ENCODE measurements at regions not wholly inside any gene's neighbourhood (a gene's known extent, or its start where the extent isn't known, plus 50 kb on each side); places are given as distances from the start of the nearest gene placed in this dataset.
A peak's percentile ranks its signal among the peaks of the same experiment; 100 is the strongest.

DNA sequence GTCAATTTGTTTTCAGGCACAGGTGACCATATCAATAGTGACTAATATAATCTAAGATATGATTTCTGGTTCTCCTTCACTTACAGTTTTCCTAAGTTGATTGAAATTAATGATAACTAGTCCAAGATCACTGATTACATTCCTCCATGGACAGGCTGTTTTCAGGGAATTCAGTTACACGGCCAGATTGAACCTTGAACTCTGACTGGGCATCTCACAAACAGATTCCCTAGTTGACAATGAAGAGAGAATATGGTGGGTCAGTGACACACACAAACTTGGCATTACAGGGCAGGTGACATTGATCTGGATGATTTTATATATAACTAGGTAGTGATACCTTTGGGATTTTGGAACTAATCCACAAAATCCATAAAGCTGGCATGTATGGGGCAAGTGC is 110.2 kb upstream of the EGR2 start:
- no peak for DNase-seq

DNA sequence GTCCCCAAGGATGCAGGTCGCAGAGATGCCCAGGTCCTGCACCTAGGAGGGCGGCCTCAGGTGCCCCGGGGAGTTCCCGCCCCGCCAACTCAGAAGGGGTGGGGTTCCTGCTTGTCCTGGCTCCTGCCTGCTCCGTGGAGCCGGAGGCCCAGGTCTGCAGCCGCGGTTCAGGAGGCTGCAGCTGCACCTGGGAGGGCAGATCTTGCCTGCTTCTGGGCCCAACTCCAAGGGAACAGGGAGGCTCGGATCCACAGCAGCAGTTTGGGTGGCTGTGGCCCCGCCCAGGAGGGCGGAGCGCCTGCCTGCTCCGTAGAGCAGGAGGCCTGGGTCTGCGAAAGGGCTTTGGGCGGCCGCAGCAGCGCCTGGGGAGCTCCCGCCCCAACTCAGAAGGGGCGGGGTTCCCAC is 108.2 kb upstream of the EGR2 start:
- DNase-seq, result peak in 1 of 4 experiments; percentile 13

DNA sequence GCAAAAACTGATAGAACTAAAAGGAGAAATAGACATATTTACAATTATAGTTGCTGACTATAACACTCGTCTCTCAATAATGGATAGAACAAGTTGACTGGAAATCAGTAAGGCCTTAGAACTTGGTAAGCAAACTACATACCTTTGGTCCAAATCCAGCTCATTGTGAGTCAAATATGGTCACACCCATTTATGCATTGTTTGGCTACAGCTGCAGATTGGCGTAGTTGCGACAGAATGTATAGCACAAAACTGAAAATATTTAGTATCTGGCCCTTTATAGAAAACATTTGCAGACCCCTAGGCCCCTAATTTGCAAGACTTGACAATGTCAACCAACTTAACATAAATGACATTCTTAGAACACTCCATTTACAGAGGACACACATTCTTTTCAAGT is 103.6 kb upstream of the EGR2 start:
- no peak for DNase-seq

DNA sequence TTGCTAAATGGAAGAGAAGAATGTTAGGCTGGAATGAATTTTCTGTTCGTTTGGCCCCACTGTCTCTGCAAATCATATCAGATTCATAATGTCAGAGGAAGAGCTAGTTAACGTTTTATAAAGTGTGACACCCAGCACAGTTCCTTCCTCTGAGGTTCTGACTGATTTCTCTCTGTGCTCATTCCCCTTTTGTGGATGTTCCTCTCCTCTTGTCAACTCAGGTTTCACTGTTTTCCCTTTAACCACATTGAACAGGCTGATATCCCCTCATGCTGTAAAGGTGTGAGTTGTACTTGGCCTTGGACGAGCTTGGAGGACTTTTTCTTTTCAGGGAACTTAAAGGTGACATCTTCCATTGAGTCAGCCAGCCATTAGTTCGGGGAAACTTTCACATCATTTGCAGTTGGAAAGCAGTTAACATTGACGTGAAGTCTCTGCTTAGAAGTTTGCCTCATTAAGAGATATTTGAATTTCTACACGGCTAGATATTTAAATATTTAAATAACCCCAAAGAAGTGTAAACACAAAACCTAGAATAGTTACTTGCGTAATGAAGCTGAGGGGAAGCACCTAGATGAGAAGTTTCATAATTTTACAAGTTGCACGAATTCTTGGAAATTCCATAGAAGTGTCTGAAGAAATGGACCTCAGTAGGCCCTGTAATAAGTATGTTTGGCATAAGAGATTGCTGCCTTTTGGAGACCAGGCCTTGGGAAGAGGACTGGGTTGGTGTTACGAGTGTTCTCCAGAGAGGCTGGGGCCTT is 101.5 kb upstream of the EGR2 start:
- DNase-seq, result peak in 1 of 4 experiments; percentile 40

DNA sequence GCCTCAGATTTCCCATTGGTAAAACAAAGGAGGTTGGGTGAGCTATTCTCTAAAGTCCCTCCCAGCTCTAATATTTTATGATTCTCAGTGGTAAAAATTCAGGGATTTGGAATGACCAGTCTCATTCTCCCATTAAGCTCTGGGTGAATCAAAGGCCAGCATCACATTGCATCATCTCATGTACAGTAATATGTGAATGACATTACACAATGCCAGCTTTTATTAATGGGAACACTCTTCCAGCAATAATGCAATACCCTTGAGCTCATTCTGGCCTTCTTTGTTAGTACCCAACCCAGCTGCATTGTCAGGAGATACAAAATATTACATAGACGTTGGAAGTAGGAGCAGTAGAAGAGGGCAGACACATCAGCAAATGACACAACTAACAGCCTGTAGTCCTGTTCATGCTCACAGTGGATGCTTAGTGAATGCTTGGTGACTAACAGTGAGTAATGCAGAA is 100.0 kb upstream of the EGR2 start:
- peak in 3 of 4 experiments; percentile 6 to 48 (median 44) for DNase-seq

DNA sequence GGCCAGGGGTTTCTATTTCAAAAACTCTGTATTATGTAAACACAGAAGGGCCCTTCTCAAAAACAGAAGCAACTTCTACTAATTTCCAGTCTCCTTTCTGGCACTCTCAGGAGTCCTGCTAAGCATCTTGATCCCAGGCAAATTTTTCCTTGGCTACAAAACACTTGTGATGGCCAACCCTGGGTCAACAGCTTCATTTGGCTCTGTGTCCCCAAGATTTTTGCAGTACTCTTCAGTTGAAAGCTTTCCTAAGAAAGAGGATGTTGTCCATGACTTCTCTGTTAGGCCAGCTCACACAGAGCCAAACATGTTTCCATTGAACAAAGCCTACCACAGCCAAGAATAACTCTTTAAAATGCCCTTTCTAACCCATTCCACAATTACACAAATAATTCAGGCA is 99.0 kb upstream of the EGR2 start:
- DNase-seq, result no peak

DNA sequence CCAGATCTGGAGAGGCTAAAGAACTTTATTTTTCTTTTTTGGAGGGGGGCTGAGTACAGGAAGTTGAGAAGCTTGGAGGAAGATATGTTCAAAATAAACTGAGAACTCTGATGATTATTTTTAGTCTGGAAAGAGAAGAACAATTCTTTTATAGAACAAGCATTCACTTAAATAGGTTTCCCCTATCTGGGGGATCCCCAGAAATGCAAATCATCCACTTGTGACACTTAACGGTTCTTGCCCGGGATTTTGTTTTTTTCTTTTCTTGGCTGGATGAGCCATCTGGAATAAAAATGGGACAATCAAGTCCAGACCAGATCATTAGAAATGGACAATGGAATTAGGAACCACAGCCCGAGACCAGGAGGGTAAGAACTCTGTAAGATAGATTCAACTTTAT is 95.9 kb upstream of the EGR2 start:
- no peak for DNase-seq

DNA sequence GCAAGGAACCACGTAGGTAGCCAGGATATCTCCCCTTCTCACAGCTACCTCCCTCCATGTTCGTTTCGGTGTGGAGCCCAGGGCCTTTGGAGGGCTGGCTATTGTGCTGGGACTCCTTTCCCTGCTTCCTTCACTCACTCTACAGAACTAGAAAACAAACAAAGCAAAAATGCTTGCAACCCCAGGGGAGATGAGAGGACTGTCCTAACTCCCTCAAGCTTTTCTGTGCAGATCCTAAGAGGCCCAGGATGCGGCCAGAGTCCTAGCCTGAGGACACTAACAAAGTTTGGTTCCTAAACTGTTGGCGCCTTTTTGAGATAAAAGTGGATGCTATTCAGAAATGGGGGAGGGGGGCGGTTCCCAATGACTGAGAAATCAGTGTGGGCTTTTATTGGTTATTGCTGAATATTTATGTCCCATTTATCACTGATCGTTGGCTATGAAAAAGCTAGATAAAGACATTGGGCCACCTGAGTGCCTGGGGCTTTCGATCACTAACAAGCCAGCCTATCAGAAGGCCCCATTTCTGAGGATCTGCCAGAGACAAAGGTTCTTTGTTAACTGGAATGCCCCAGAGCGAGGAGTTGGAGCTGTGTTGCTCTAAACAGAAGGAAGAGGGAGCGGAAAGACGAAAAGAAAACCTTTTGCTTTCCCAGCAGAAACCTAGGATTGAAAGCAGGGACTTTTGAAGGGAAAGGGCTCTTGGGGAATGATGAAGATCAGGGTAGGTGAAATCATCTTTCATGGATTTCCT is 95.2 kb upstream of the EGR2 start:
- no peak for DNase-seq

DNA sequence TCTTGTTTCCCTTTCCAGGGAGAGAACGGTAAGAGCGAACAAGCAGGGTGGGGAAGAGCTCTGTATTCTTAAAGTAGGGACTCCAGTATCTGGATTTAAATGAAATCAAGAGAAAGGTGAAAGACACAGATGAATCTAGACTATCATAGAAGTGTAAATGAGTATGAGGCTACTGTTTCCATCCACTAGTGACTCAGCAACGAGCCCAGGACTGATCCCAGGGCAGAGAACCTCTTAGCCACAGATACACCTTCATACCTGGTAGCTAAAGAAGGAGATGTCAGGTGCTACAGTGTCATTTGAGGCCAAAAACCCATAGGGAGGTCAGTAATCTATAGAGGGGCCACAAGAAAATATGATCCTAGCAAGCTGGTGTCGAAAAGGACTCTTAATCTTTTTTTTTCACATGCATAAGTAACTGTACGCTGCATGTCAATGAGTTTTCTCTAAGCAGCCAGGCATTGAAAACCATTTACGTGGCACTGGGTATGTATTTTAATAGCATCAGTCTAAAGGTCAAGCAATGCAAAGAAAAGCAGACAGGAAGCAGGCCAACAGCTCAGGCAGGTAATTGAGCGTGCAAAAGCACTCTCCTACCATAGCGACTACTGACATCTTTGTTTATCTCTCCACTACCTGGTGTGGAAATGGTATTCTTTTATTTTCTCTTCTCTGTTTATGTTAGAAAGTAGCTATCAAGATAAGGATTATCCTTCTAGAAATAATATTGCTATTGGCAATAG is 91.5 kb upstream of the EGR2 start:
- no peak for DNase-seq

DNA sequence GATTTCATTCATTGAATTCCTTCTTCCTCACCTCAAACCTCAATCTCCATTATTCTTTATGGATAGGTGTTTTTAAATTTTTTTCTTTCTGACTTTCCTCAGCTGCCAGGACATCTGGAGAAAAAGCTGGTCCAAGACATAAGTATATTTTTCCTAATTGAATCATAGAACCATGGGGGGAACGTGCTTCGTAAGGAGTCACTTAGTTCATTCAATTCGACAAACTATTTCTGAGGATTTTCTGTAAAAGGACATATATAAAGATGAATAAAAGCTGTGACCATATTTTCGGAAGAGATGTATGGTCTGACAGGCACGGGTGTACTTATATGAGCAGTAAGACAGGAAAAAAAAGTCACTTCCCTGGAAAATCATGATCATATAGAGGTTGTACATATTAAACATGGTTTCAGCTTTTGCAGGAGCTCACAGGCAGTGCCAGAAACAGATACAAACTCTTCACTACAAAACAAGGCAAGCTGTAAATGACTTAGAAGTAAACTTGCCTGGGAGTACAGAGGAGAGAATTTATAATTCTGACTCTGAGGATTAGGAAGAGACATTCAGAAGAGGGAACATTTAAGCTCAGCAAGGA is 88.2 kb upstream of the EGR2 start:
- no peak for DNase-seq

DNA sequence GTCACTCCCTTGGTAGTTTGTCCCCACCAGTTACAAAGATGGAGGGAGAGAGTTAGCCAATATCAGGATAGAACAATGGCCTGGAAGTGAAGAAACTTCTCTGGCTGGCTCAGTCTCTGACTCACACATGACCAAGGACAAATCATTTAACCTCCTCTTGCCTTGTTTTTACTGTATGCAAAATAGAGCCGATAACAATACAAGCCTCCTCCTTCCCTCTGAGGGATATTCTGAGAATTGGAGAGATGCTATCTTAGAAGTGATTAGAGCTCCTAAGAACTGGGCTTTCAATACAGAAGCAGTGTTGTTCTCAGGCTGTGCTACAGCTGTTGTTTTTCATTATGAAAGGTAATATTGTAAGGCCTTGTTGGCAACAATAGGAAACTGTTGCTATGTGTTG is 87.7 kb upstream of the EGR2 start:
- DNase-seq, result no peak

DNA sequence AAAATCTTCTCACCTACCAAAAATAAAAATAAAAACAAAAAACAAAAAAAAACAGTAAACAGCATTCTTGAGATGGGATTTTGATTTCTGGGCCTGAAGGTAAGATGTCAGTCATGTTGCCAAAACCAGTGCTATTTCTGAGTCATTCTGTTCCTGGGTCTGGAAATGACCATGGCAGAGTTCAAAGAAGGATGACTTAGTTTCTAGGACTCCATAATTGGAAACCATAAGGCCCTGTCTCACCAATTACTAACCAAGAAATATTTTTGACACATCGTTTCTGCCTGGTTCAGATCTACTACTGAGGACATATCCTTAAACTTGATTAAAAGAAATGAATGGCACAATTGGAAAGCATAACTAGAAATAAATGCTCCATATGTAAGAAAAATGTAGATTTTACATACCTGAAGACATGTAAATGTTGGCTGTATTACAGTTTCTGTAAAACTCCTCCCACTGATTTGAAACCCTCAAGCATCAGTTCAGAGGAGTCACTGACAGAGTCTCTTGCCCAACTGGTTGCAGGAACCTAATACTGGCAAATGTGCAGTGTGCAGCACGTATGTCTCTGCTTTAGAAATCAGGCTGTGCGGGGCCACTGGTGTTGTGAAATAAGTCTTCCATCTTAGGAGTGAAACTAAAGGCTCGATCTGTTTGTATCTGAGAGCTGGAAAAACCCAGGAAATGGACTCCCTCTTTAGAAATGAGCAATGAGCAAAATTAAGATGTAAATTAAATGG is 84.8 kb upstream of the EGR2 start:
- DNase-seq, result no peak

DNA sequence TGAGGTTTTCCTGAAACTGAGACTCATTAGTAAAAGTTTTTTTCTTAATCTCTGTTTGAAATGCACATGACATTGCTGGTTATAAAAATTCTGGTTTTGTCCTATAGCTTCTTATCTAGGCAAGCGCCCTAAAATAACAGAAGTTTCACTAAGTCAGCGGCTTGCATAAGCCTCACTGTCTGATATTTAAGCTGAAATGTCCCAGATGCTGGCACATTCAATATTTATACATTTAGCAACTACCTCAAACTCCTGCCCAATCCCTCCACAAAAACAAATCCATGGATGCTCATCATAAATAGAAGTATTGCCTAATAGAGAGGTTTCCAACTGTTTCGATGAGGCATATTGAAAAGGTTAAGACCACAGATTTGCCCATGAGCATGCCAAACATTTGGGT is 83.1 kb upstream of the EGR2 start:
- DNase-seq, result no peak

DNA sequence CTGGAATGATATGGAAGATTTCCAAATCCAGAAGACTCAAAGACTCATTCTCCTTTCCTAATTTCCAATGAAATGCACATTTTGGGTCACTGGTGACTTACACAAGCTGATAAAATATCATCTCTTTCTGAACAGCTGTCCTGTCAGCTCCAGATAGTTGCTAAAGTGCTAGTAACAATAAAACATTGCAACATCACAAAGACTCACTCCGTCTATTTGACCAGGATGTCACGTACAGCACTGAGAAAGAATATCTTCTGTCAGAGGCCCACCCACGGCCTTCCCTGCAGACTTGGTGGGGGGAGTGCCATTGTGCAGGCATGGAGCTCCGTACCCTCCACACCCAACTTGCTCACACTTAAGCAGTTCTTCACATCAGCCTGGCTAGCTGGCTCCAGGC is 78.9 kb upstream of the EGR2 start:
- no peak for DNase-seq

DNA sequence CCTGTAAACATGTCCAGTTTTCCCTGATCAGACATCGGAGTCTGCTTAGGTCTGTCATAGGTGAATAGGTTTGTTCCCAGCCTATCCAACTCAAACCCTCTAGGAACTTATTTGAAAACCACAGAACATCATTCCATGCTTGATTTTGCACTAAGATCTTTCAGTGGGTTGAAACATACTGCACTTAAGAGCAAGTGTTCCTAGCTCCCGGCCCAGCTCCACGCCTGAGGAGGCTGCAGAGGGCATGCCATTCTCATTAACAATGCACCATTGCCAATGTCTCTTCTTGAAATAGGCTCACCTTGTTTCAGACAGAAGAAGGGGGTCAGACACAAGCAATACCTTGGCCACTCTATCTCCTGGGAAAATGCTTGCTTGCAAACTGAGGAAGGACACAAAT is 78.0 kb upstream of the EGR2 start:
- DNase-seq, result no peak

DNA sequence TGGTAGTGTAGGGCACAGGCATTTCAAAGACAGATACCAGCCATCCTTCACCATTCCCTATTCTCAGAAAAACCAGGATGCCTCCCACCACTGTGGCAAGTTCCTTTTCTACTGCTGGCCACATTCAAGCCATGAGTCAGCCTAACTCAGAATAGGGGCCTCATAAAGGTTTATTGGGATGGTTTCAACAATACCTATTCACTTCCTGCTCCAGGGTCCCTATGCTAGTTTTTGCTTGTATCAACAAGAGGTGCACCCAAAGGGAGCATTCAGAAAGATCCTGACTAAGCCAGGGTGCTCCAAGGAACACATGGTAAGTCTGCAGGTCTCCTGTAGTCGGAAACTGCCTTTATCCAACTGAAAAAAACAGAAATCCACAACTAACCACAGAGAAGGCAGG is 76.9 kb upstream of the EGR2 start:
- DNase-seq, result no peak

DNA sequence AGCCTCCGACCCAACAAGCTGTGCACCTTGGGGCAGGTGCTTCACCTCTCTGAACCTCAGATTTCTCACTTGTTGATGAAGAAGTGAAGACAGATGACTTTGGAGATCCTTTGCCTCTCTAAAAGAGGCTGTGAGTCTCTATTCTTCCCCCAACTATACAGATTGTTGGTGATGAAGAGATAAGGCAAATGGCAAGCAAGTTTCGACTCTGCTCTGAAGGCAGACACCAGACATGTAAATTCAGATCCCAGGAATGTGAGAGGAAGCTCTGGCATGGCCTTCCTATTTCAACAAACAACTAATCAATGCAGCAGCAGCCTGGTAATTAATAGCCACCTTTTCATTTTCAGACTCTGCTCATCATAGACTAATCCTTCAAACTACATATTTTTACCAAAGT is 74.2 kb upstream of the EGR2 start:
- DNase-seq, result no peak

DNA sequence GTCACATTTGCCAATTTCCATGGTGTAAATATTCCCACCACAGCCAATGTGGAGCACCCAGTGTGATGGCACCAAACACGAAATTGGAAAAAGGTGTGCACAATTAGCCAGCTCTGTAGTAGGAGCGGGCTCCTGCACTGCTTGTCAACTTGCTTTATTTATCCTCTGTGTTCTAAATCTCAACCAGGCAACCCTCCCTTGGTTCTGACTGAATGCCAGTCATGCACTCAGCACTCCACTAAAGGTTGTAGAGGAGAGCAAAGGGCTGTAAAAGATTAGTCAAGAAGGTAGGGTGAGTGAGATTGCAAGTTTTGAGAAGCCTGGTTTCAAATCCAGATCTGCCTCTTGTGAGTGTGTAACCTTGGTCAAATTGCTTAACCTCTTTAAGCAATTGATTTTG is 71.5 kb upstream of the EGR2 start:
- DNase-seq, result no peak

DNA sequence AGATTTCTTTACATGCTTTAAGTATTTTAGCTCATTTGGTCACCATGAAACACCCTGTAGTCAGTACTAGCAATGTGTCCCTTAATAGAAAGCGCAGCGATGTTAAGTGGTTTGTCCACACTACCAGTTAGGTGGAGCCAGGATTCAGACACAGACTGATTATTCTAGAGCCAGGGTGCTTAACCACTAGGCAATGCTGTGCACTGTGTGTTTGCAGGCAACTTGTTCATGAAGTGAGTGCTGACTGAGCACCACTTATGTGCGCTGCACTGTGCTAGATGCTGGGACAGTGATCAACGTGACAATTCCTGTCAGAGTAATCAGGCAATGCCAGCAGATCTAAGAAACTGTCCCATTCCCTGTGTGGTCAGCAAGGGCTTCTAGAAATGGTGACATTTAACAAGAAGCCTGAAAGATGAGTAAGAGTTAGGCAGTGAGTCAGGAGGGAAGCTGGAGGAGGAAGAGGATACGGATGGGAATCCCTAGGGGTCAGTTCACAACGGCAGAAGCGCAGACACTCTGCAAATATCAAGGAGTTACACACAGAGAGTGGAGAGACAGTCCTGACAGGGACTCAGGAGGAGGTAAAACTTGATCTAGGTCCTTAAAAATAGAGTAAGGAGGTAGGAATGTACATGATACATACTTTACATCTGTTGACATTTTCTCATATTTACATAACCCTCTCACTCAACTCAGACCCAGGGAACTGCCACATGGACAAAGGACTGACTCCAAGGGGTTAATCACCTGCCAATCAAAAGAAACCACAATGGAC is 69.7 kb upstream of the EGR2 start:
- DNase-seq, result peak; percentile 25 to 66 (median 48)

DNA sequence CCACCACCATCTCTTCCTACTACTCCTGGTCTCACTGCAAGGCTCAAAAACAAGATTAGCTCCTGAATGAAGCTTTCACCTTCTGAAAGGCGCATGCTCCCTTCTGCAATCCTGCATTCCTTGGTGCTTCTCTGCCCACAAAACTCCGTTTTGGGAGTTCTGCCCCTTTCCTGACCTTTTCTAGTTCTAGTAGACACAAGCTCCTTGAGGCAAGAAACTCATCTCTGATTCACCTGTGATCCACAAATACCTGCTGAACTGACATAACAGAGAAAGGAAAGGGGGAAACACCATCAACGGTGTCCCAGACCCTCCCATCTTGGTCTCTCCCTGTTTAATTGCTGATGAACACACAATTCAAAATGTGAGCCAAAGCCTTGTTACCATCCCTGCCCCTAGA is 64.0 kb upstream of the EGR2 start:
- no peak for DNase-seq

DNA sequence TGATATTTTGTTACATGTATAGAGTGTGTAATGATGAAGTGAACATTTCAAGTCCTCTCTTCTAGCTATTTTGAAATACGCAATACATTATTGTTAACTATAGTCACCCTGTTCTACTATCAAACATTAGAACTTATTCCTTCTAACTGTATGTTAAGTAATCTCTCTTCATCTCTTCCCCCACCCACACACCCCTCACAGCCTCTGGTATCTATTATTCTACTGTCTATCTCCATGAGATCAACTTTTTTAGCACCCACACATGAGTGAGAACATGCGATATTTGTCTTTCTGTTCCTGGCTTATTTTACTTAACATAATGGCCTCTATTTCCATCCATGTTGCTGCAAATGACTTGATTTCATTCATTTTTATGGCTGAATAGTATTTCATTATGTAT is 57.7 kb upstream of the EGR2 start:
- DNase-seq, result no peak

DNA sequence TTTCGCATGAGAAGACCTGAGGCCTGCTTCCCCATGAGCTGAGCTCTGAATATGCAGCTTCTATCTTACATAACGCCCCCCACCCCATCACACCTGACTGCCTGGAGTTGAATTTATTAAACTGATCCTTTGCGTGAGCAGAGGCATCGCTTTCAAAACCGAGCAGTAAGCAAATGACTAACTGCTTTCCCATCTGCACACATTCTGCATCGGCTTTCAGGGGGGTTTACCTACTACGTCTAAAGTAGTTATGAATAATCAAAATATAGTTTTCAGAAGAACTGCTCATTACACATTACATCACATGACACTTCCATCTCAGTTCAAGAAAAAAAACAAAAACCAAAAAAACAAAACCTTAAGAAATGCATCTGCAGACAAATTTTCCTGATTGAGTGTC is 54.7 kb upstream of the EGR2 start:
- DNase-seq, result no peak
